HepG2 (cell line): ENCODE measurements at regions not wholly inside any gene's neighbourhood (a gene's known extent, or its start where the extent isn't known, plus 50 kb on each side); places are given as distances from the start of the nearest gene placed in this dataset.
"Not testable (repeated sequence)": the region's sequence is repeated elsewhere in the genome, so short reads cannot be mapped to it uniquely, and the experiment has no call there.

ENCODE experiments used
- ATAC-seq: fragments of 200-7000 bp; cut with Tn5 transposase; 3 replicates; pipeline ENCODE4 v1.9.1; 2020; ENCODE audit warnings: mild to moderate bottlenecking, moderate library complexity
- BruUV-seq: library from RNA; stranded (reverse); fragments of 400-500 nt; replicated peaks from 2 replicates; lab custom pipeline; 2021; lab: Mats Ljungman, UMichigan
- CTCF ChIA-PET: fragments of 300-600 bp; formaldehyde crosslinking; extraction: SDS; loops from one replicate; lab custom pipeline; 2021; ENCODE audit warnings: low total read pairs, inconsistent platforms, low intra/inter-chr PET ratio; lab: Yijun Ruan, JAX
- POLR2A ChIA-PET: fragments of 350-600 bp; sonication (Branson Sonifier 250); formaldehyde crosslinking; loops from one replicate; lab custom pipeline; 2020; ENCODE audit warnings: antibody characterized with exemption, inconsistent platforms; lab: Yijun Ruan, JAX
- DNase-seq: peaks from one replicate; pipeline ENCODE4 v3.0.0-alpha.2; 2015; ENCODE audit warnings: low spot score
- FAIRE-seq: peaks from 3 replicates; lab custom pipeline; 2011; peaks lifted over from hg19 to GRCh38; lab: Jason Lieb, UNC
- H2AFZ ChIP-seq: one replicate; pipeline ENCODE4 v1.6.1; 2011; ENCODE audit warnings: low read length, inconsistent platforms
- H3K27ac ChIP-seq: fragments of 300-600 bp; 3 replicates; pipeline ENCODE4 v1.8.0; 2011; ENCODE audit warnings: mixed run types, mild to moderate bottlenecking, mixed read lengths, low read length, inconsistent platforms; ENCODE audit not compliant: insufficient read depth; ENCODE audit errors: extremely low read length
- H3K27me3 ChIP-seq, 2 experiments: fragments of 200-600 bp in 1 of 2; 2 replicates in 1 of 2; 3 replicates in 1 of 2; pipeline versions ENCODE4 v1.6.0 to v1.8.0; 2011; ENCODE audit warnings: low read length in 2 of 2, mild to moderate bottlenecking in 2 of 2, moderate library complexity in 2 of 2, inconsistent platforms in 1 of 2; ENCODE audit not compliant: insufficient read depth in 2 of 2, control insufficient read depth in 1 of 2
- H3K36me3 ChIP-seq, 2 experiments: fragments of 200-600 bp in 1 of 2; replicated peaks in 1 of 2; 2 replicates in 1 of 2; 3 replicates in 1 of 2; pipeline versions ENCODE4 v1.5.1 to v1.8.0; 2011; ENCODE audit warnings: low read length in 2 of 2, inconsistent platforms in 1 of 2; ENCODE audit not compliant: insufficient read depth in 2 of 2, control insufficient read depth in 1 of 2
- H3K4me1 ChIP-seq: 2 replicates; pipeline ENCODE4 v1.5.1; 2012; ENCODE audit warnings: low read length, inconsistent platforms; ENCODE audit not compliant: insufficient read depth
- H3K4me2 ChIP-seq: 2 replicates; pipeline ENCODE4 v1.6.0; 2011; ENCODE audit warnings: low read depth, low read length, inconsistent platforms
- H3K4me3 ChIP-seq, 3 experiments: fragments of 200-600 bp in 1 of 3; sonication (generic), shearing (Covaris generic) in 1 of 3; replicated peaks in 1 of 3; 2 replicates each; pipeline ENCODE4 v1.5.1; 2011 to 2016; ENCODE audit warnings: low read length in 3 of 3, inconsistent platforms in 2 of 3, low read depth in 2 of 3, mild to moderate bottlenecking in 2 of 3, control low read depth in 1 of 3, mixed read lengths in 1 of 3; ENCODE audit not compliant: insufficient read depth in 1 of 3
- H3K79me2 ChIP-seq: one replicate; pipeline ENCODE4 v1.6.1; 2011; ENCODE audit warnings: low read length, inconsistent platforms; ENCODE audit not compliant: insufficient read depth
- H3K9ac ChIP-seq: 2 replicates; pipeline ENCODE4 v1.6.0; 2011; ENCODE audit warnings: mild to moderate bottlenecking, low read depth, low read length, inconsistent platforms; ENCODE audit not compliant: insufficient read depth
- H3K9me3 ChIP-seq: 2 replicates; pipeline ENCODE4 v1.5.1; 2012; ENCODE audit warnings: mild to moderate bottlenecking, low read length
- H4K20me1 ChIP-seq: 2 replicates; pipeline ENCODE4 v1.6.0; 2011; ENCODE audit warnings: inconsistent platforms, mild to moderate bottlenecking, low read length, moderate library complexity; ENCODE audit not compliant: insufficient read depth
- ZNF512 ChIP-seq: sonication (generic); formaldehyde crosslinking; IDR thresholded peaks from 2 replicates; pipeline ENCODE4 v1.4.0; 2020; ENCODE audit warnings: mild to moderate bottlenecking, missing genetic modification reagents
- in situ Hi-C: cut with HindIII; loops from 2 replicates; pipeline ENCODE4 v1.10.0; 2017; ENCODE audit warnings: low pct_unique_long_range_greater_than_20kb; ENCODE audit not compliant: extremely low pct_ligation_motif_present
- intact Hi-C: fragments of 100-400 bp; cut with micrococcal nuclease; formaldehyde crosslinking; loops from one replicate; pipeline ENCODE4 v1.10.0; 2022; ENCODE audit not compliant: unreplicated experiment
- small RNA-seq, 3 experiments: library from RNA; depleted of rRNA; stranded (forward); fragments of <200 nt; gene quantifications; one replicate each; pipeline ENCODE3, GENCODE V24; 2012; ENCODE audit warnings: low read depth in 2 of 3, low replicate concordance in 1 of 3; ENCODE audit not compliant: insufficient read length in 3 of 3, insufficient read depth in 2 of 3

GRCh38 chr7:45784775-45785174, 88.1 kb downstream of the CCDC201 start:
- H3K79me2 ChIP-seq, H4K20me1 ChIP-seq, intact Hi-C loops, H3K4me2 ChIP-seq, ATAC-seq, DNase-seq, H3K9me3 ChIP-seq, H3K27ac ChIP-seq, POLR2A ChIA-PET, BruUV-seq, H3K27me3 ChIP-seq, H3K36me3 ChIP-seq, CTCF ChIA-PET, in situ Hi-C loops, FAIRE-seq, H3K4me3 ChIP-seq, H2AFZ ChIP-seq, H3K9ac ChIP-seq: not testable (repeated sequence)
- peaks cover 18% of the 10 kb centered on the region for H3K4me1 ChIP-seq
- TF ChIP-seq ZNF512: peak; percentile 90

Small RNAs in the stretch of these regions (small RNA-seq; reads per million reads assigned to genes)
- 0 reads per million in 3 experiments for gene RNU6-241P
